ENCODE measurements at regions not wholly inside any gene's neighbourhood (a gene's known extent, or its start where the extent isn't known, plus 50 kb on each side); places are given as distances from the start of the nearest gene placed in this dataset.

- no peak for TF ChIP-seq MXI1 (IDR thresholded peaks at IDR 0.05; ENCODE audit: low read depth, low read length)
- 0 out of 2 replicates have a peak, but pooled peaks have one; percentile 46 for TF ChIP-seq SMARCA4 (IDR thresholded peaks at IDR 0.05)
- TF ChIP-seq IRF9 (tag; IDR thresholded peaks at IDR 0.05): no peak
- no peak for TF ChIP-seq RBM34 (IDR thresholded peaks at IDR 0.05; ENCODE audit: borderline replicate concordance, insufficient read depth, low read length)
- TF ChIP-seq POLR2AphosphoS2 (IDR thresholded peaks at IDR 0.05; ENCODE audit: low read length): no peak
- no peak for TF ChIP-seq ZKSCAN8 (CRISPR knock-in tag; IDR thresholded peaks at IDR 0.05)
- TF ChIP-seq MYNN (IDR thresholded peaks at IDR 0.05): no peak
- no peak for TF ChIP-seq MYNN (CRISPR knock-in tag; IDR thresholded peaks at IDR 0.05)
- TF ChIP-seq SIN3A (IDR thresholded peaks at IDR 0.05; ENCODE audit: borderline replicate concordance in 2 of 2, control insufficient read depth in 1 of 2, low read depth in 2 of 2, low read length in 2 of 2): no peak
- no peak for TF ChIP-seq RFX7 (CRISPR knock-in tag; IDR thresholded peaks at IDR 0.05)
- no peak for TF ChIP-seq U2AF2 (optimal IDR thresholded peaks at IDR 0.05; ENCODE audit: low read depth, low read length)
- no peak for TF ChIP-seq ZMIZ1 (IDR thresholded peaks at IDR 0.05; ENCODE audit: low read depth in 2 of 2, low read length in 2 of 2)
- no peak for TF ChIP-seq TCFL5 (CRISPR knock-in tag; conservative IDR thresholded peaks at IDR 0.05)
- TF ChIP-seq GABPB1 (CRISPR knock-in tag; IDR thresholded peaks at IDR 0.05): no peak
- TF ChIP-seq RFX5 (IDR thresholded peaks at IDR 0.05; ENCODE audit: low read depth, low read length): no peak
- TF ChIP-seq MAFK (IDR thresholded peaks at IDR 0.05; ENCODE audit: low read length): 0 out of 2 replicates have a peak, but pooled peaks have one; percentile 8
- 0 out of 2 replicates have a peak, but pooled peaks have one; percentile 9 for TF ChIP-seq PBX2 (CRISPR knock-in tag; IDR thresholded peaks at IDR 0.05; ENCODE audit: low read depth)
- peak; percentile 61 for TF ChIP-seq PBX2 (tag; conservative IDR thresholded peaks at IDR 0.05; ENCODE audit: low read depth)
Observed at GRCh38 chr15:66850078-66850991, 148.3 kb downstream of the SMAD6 start (continued).
